ENCODE measurements at regions not wholly inside any gene's neighbourhood (a gene's known extent, or its start where the extent isn't known, plus 50 kb on each side); places are given as distances from the start of the nearest gene placed in this dataset.
A peak's percentile ranks its signal among the peaks of the same experiment; 100 is the strongest.

GRCh38 chr5:92518318-92518904 lies 1062.6 kb downstream of the NR2F1-AS1 start (continued):
- TF ChIP-seq CEBPB (IDR thresholded peaks at IDR 0.05; ENCODE audit: borderline replicate concordance in 1 of 2, low read depth in 2 of 2, low read length in 2 of 2) (no peak), NFYA (IDR thresholded peaks at IDR 0.05; ENCODE audit: borderline replicate concordance, low read depth, low read length) (no peak), HSF1 (IDR thresholded peaks at IDR 0.05; ENCODE audit: low read depth, low read length) (no peak), ZNF687 (IDR thresholded peaks at IDR 0.05) (no peak), TCF12 (IDR thresholded peaks at IDR 0.05; ENCODE audit: low read depth, low read length) (peak; percentile 52; the same call in 1 of the 2 replicates)
- TF ChIP-seq, protein P1, sequence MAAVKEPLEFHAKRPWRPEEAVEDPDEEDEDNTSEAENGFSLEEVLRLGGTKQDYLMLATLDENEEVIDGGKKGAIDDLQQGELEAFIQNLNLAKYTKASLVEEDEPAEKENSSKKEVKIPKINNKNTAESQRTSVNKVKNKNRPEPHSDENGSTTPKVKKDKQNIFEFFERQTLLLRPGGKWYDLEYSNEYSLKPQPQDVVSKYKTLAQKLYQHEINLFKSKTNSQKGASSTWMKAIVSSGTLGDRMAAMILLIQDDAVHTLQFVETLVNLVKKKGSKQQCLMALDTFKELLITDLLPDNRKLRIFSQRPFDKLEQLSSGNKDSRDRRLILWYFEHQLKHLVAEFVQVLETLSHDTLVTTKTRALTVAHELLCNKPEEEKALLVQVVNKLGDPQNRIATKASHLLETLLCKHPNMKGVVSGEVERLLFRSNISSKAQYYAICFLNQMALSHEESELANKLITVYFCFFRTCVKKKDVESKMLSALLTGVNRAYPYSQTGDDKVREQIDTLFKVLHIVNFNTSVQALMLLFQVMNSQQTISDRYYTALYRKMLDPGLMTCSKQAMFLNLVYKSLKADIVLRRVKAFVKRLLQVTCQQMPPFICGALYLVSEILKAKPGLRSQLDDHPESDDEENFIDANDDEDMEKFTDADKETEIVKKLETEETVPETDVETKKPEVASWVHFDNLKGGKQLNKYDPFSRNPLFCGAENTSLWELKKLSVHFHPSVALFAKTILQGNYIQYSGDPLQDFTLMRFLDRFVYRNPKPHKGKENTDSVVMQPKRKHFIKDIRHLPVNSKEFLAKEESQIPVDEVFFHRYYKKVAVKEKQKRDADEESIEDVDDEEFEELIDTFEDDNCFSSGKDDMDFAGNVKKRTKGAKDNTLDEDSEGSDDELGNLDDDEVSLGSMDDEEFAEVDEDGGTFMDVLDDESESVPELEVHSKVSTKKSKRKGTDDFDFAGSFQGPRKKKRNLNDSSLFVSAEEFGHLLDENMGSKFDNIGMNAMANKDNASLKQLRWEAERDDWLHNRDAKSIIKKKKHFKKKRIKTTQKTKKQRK (IDR thresholded peaks at IDR 0.05; ENCODE audit: low read depth, low read length): no peak

Data from GM12878 (cell line).